SK-N-MC (cell line): ENCODE measurements at regions not wholly inside any gene's neighbourhood (a gene's known extent, or its start where the extent isn't known, plus 50 kb on each side); places are given as distances from the start of the nearest gene placed in this dataset.

Source experiments
- DNase-seq: peaks from one replicate; pipeline ENCODE4 v3.0.0-alpha.2; 2011; ENCODE audit warnings: low read depth, low spot score
- H3K27ac ChIP-seq: fragments of 200-600 bp; sonication (generic); 2 replicates; pipeline ENCODE4 v1.5.1; 2016; ENCODE audit warnings: mixed run types
- H3K36me3 ChIP-seq: fragments of 200-600 bp; sonication (generic); 2 replicates; pipeline ENCODE4 v1.6.1; 2017; ENCODE audit warnings: antibody characterized with exemption, low read length, mixed read lengths; ENCODE audit not compliant: insufficient read depth
- H3K4me3 ChIP-seq: fragments of 200-600 bp; sonication (generic); 2 replicates; pipeline ENCODE4 v1.5.1; 2016
- H3K9ac ChIP-seq: fragments of 200-600 bp; sonication (generic); 2 replicates; pipeline ENCODE4 v1.8.0; 2017; ENCODE audit warnings: mixed run types, mixed read lengths; ENCODE audit not compliant: insufficient read length
- H3K9me3 ChIP-seq: fragments of 200-600 bp; sonication (generic); 2 replicates; pipeline ENCODE4 v1.6.1; 2017; ENCODE audit warnings: low read depth, mild to moderate bottlenecking, antibody characterized with exemption, low read length, moderate library complexity, mixed read lengths
- EZH2 ChIP-seq: fragments of 200-600 bp; sonication (generic); IDR thresholded peaks from one replicate; pipeline ENCODE4 v1.6.1; 2017; ENCODE audit warnings: antibody characterized with exemption
- FOXP2 ChIP-seq: optimal IDR thresholded peaks from 2 replicates; pipeline ENCODE3; 2011; ENCODE audit warnings: mild to moderate bottlenecking, moderate library complexity; ENCODE audit not compliant: insufficient read depth; ENCODE audit errors: extremely low read length, control extremely low read depth
- POLR2AphosphoS5 ChIP-seq: IDR thresholded peaks from 2 replicates; pipeline ENCODE4 v1.6.1; 2012; ENCODE audit warnings: mild to moderate bottlenecking, low read depth, low read length, borderline replicate concordance

- Histone ChIP-seq H3K4me3 (no peak overlapping the region), H3K9ac (no peak overlapping the region), H3K36me3 (no peaks in the 10 kb centered on the region), H3K27ac (no peak overlapping the region), H3K9me3 (no peaks in the 10 kb centered on the region)
- DNase-seq = no peak
- TF ChIP-seq FOXP2 = no peak
- no peak for TF ChIP-seq POLR2AphosphoS5
- no peak for TF ChIP-seq EZH2
These were observed 75.2 kb downstream of the ACTBL2 start for GRCh38 chr5:57407391-57407790.

GRCh38 chr5:57406641-57407040 lies 76.0 kb downstream of the ACTBL2 start:
- Histone ChIP-seq H3K9me3 (no peaks in the 10 kb centered on the region), H3K36me3 (no peaks in the 10 kb centered on the region), H3K27ac (no peak overlapping the region), H3K4me3 (no peak overlapping the region), H3K9ac (no peak overlapping the region)
- DNase-seq = no peak
- TF ChIP-seq POLR2AphosphoS5 (no peak), FOXP2 (no peak), EZH2 (no peak)

DNA sequence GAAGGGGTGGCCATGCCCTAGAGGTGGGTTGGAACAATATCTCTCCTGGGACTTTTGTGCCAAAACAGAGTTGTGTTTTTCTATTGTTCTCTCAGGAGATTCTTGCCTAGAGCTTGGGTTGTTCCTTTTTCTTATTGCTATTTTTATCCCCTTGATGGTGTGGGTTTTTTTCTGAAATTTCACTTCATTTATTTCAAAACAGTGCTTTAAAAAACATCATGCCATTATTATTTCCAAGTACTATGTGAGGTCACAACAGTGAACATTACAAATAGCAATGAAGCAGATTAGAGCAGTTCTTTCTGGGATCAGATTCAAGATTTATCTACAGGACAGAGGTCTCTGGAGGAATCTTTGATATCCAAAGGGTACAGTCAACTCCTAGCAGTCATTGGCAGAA lies 76.6 kb downstream of the ACTBL2 start:
- TF ChIP-seq EZH2 = no peak
- TF ChIP-seq POLR2AphosphoS5 = no peak
- TF ChIP-seq FOXP2 = no peak
- H3K9me3 ChIP-seq = no peaks in the 10 kb centered on the region
- no peak overlapping the region for H3K4me3 ChIP-seq
- no peak overlapping the region for H3K27ac ChIP-seq
- H3K9ac ChIP-seq = no peak overlapping the region
- no peaks in the 10 kb centered on the region for H3K36me3 ChIP-seq
- no peak for DNase-seq

DNA sequence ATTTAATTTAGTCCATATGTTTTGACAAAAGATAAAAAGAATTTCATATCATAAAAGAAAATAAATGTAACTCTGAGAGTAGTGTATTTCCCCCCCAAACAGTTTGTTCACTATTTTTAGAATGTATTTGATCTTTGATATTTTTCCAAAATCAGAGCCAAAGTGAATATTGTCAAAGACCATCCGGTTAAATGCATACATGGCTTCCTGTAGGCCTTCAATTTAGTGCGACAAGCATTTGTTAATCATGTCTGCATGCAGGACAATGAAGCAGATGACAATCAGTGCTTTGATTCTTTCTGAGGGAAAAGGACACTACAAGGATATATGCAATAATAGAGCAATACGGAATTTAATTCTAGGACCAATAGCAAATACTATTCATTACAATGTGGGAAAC lies 79.8 kb downstream of the ACTBL2 start:
- no peak for DNase-seq
- TF ChIP-seq EZH2 (no peak), FOXP2 (no peak), POLR2AphosphoS5 (no peak)
- H3K36me3 ChIP-seq = no peaks in the 10 kb centered on the region
- H3K27ac ChIP-seq = peak overlapping the region; percentile 79
- no peak overlapping the region for H3K9ac ChIP-seq
- peak overlapping the region; percentile 25; the same call in 1 of the 2 replicates for H3K4me3 ChIP-seq
- no peaks in the 10 kb centered on the region for H3K9me3 ChIP-seq

DNA sequence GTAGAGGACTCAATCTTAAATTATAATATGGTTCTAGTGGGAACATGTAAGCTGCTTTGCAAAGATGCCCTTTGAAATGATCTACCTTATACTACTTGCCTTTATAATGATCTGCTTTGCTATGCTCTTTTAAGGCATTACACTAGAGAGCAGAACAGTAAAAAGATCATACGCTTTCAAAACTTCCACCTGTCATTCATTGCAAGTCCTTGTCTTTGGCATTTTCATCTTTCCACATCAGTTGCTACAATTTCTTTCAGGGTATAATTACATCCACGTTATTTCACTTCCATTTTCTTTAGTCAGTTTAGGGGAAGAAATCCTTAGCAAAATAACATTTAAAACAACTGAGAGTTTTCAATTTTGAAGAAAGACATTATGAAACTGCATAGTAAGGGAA lies 80.3 kb downstream of the ACTBL2 start:
- TF ChIP-seq POLR2AphosphoS5 (no peak), EZH2 (no peak), FOXP2 (no peak)
- no peaks in the 10 kb centered on the region for H3K9me3 ChIP-seq
- no peaks in the 10 kb centered on the region for H3K36me3 ChIP-seq
- peak overlapping the region; percentile 25; the same call in 1 of the 2 replicates for H3K4me3 ChIP-seq
- H3K9ac ChIP-seq = no peak overlapping the region
- no peak for DNase-seq
- H3K27ac ChIP-seq = peak overlapping the region; percentile 79

DNA sequence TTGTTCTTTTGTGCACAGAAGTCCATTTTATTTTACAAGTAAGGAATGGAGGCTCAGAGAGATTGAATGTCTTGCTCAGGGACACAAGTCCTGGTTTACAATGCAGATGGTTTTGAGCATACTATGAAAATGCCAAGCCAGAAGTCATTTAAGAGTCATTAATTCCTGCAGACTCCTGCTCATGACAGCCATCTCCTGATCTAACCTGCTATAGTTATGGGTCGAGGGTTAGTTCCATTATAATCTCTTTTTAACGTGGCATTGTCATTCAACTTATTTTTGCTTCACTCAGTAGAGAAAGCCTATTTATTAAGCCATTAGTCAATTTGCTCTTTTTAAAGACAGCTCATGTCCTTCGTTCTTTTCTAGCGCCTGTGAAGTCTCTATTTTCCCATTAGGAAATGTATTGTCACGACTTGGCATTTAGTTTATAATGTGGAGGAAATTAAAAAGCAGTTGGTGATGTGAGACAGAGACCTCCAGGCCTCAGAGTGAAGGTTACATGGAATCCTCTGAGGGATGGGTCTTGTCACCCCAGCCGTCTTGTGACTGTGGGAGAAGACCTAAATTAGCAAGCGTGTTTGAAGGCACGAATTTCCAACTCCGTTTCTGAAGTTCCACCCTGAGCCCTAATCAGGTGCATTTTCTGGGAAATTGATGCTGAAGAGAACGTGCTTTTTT lies 84.1 kb downstream of the ACTBL2 start:
- H3K9me3 ChIP-seq = no peaks in the 10 kb centered on the region
- no peak overlapping the region for H3K9ac ChIP-seq
- H3K27ac ChIP-seq = no peak overlapping the region
- no peak for DNase-seq
- H3K36me3 ChIP-seq = no peaks in the 10 kb centered on the region
- H3K4me3 ChIP-seq = no peak overlapping the region
- TF ChIP-seq EZH2 (no peak), POLR2AphosphoS5 (no peak), FOXP2 (no peak)

DNA sequence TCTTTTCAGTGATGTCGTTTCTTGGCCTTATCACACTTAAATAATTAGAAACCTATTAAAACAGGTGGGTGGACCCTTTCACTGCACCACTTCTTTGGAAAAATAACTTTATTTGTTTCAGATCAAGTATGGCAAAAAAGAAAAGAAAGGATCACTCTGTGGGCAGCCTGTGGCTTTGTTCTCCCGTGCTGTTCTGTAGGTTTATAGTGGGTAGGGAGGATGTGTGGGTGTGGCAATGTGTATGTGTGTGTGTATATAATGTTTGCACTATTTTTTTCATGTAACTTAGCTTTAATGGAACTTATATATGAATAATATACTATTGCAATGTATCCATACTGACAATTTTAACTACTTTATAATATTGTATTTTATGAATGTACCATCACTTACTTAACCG lies 85.9 kb downstream of the ACTBL2 start:
- TF ChIP-seq EZH2 = no peak
- TF ChIP-seq FOXP2 = no peak
- TF ChIP-seq POLR2AphosphoS5 = no peak
- Histone ChIP-seq H3K4me3 (no peak overlapping the region), H3K9me3 (no peaks in the 10 kb centered on the region), H3K36me3 (no peaks in the 10 kb centered on the region), H3K27ac (no peak overlapping the region), H3K9ac (no peak overlapping the region)
- no peak for DNase-seq

DNA sequence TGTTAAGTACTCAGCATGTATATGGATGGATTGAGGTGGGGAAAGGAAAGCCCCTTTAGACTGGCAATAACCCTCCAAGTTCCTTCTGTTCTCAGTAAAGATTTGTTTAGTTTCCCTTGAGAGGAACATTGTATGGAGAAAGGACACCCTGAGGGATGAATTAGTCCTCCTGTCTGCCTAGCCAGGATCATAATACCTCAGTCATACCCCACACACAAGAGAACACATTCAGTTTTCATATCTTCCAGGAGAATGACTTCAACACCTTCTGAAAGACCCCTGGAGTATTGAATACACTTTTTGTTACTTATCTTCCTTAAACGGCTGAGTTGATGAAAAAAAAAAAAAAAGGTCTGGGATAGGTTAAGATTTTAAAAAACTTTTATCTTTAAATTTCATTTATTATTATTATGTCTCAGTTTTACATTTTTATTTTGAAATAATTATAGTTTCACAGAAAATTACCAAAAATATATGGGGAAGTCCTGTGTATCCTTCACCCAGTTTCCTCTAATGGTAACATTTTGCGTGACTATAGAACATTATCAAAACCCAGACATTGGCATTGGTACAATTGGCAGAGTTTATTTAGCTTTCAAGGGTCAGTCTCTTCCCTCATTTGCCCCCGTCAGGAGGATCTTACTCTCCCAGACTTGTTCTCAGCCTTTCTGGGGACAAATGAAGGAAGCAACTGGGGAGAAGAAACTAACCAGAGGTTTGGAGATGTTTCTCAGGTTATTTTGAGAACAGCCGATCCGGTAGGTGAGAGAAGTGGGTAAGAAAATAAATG lies 88.0 kb downstream of the ACTBL2 start:
- H3K4me3 ChIP-seq = no peak overlapping the region
- H3K9ac ChIP-seq = no peak overlapping the region
- no peak for DNase-seq
- H3K27ac ChIP-seq = no peak overlapping the region
- H3K36me3 ChIP-seq = no peaks in the 10 kb centered on the region
- TF ChIP-seq POLR2AphosphoS5 = no peak
- TF ChIP-seq EZH2 = no peak
- no peak for TF ChIP-seq FOXP2
- H3K9me3 ChIP-seq = no peaks in the 10 kb centered on the region
